ENCODE measurements at regions not wholly inside any gene's neighbourhood (a gene's known extent, or its start where the extent isn't known, plus 50 kb on each side); places are given as distances from the start of the nearest gene placed in this dataset.

GRCh38 chr21:32212116-32212515 lies 66.7 kb downstream of the MIS18A start:
- ChIA-PET POLR2A (interaction anchor here (0.7 kb wide), 1 partner anchor 211 kb away, joined by 3 read pairs; no protein-coding TSS in a partner anchor), CTCF (ENCODE audit: low intra/inter-chr PET ratio) (no interaction called here)
- in situ Hi-C loops (cut with MboI) = no loop called here
- Histone ChIP-seq H3K36me3 (ENCODE audit: control insufficient read depth, insufficient read depth, low read length) (no peaks in the 10 kb centered on the region), H3K4me3 (no peak overlapping the region), H3K9me3 (replicated peaks; ENCODE audit: control insufficient read depth, insufficient read depth, low read depth, low read length) (no peaks in the 10 kb centered on the region), H3K9me1 (ENCODE audit: control insufficient read depth, insufficient read depth, low read length) (no peaks in the 10 kb centered on the region), H3K4me2 (ENCODE audit: insufficient read depth, low read length) (no peak overlapping the region), H4K20me1 (replicated peaks; ENCODE audit: control insufficient read depth, insufficient read depth, low read length) (no peaks in the 10 kb centered on the region), H2AFZ (ENCODE audit: low read depth, low read length) (no peak overlapping the region), H3K27ac (ENCODE audit: extremely low read depth, low read depth, low read length) (no peak overlapping the region), H3K27me3 (ENCODE audit: control insufficient read depth in 2 of 2, insufficient read depth in 2 of 2, low read length in 2 of 2) (peaks cover 0 to 2% of the 10 kb centered on the region in 2 experiments; a peak in 1 of 5 replicates), H3K4me1 (replicated peaks in 1 of 2; ENCODE audit: control insufficient read depth in 2 of 2, insufficient read depth in 2 of 2, low read length in 2 of 2) (no peaks in the 10 kb centered on the region), H3K9ac (ENCODE audit: insufficient read depth in 1 of 2, low read depth in 2 of 2, low read length in 2 of 2) (no peak overlapping the region), H3K79me2 (ENCODE audit: control insufficient read depth, insufficient read depth, low read length) (no peaks in the 10 kb centered on the region)
- intact Hi-C loops (cut with micrococcal nuclease) = no loop called here
- 0% methylated on average over 4 of the region's 4 CpGs for WGBS (ENCODE audit: insufficient coverage, low coverage, missing lambda C conversion rate)
- no TSS peak for BruUV-seq (replicated peaks)
- TF ChIP-seq PML (IDR thresholded peaks at IDR 0.05; ENCODE audit: low read length) (no peak), STAG1 (CRISPR knock-in tag; IDR thresholded peaks at IDR 0.05; ENCODE audit: borderline replicate concordance) (no peak), SMAD4 (CRISPR knock-in tag; conservative IDR thresholded peaks at IDR 0.05) (no peak), KAT2B (IDR thresholded peaks at IDR 0.05; ENCODE audit: low read depth, low read length) (no peak), NR4A1 (CRISPR knock-in tag; IDR thresholded peaks at IDR 0.05) (no peak), NR4A1 (tag; IDR thresholded peaks at IDR 0.05) (no peak), TRIM24 (IDR thresholded peaks at IDR 0.05) (no peak), DDX20 (tag; IDR thresholded peaks at IDR 0.05; ENCODE audit: low read depth) (no peak), ZNF184 (CRISPR knock-in tag; IDR thresholded peaks at IDR 0.05) (no peak), BRD9 (IDR thresholded peaks at IDR 0.05; ENCODE audit: low read depth, partially characterized antibody) (no peak), TAL1 (IDR thresholded peaks at IDR 0.05) (no peak), ZNF134 (CRISPR knock-in tag; conservative IDR thresholded peaks at IDR 0.05) (no peak)
- no peak for FAIRE-seq
- no peak for ATAC-seq
- DNase-seq (ENCODE audit: extremely low read depth in 1 of 4, low spot score in 3 of 4) = no peak
